Parathyroid adenoma (tissue), 2 donors: ENCODE measurements at regions not wholly inside any gene's neighbourhood (a gene's known extent, or its start where the extent isn't known, plus 50 kb on each side); places are given as distances from the start of the nearest gene placed in this dataset.

ENCODE experiments used
- H2AFZ ChIP-seq: fragments of 300-600 bp; sonication (generic); one replicate; pipeline ENCODE4 v1.7.0; 2017; ENCODE audit warnings: antibody characterized with exemption, mild to moderate bottlenecking
- H3K27ac ChIP-seq: fragments of 300-600 bp; sonication (generic); one replicate; pipeline ENCODE4 v1.7.0; 2017
- H3K27me3 ChIP-seq: fragments of 300-600 bp; sonication (generic); one replicate; pipeline ENCODE4 v1.7.0; 2017; ENCODE audit warnings: low read length; ENCODE audit not compliant: control insufficient read depth, insufficient read depth
- H3K36me3 ChIP-seq: fragments of 300-600 bp; sonication (generic); one replicate; pipeline ENCODE4 v1.7.0; 2017; ENCODE audit warnings: low read length; ENCODE audit not compliant: control insufficient read depth, insufficient read depth
- H3K4me1 ChIP-seq: fragments of 300-600 bp; sonication (generic); one replicate; pipeline ENCODE4 v1.7.0; 2017; ENCODE audit warnings: control low read depth
- H3K4me2 ChIP-seq: fragments of 300-600 bp; sonication (generic); one replicate; pipeline ENCODE4 v1.7.0; 2017; ENCODE audit warnings: low read length
- H3K4me3 ChIP-seq: fragments of 300-600 bp; sonication (generic); one replicate; pipeline ENCODE4 v1.7.0; 2017; ENCODE audit warnings: low read depth, low read length
- H3K79me2 ChIP-seq: fragments of 300-600 bp; sonication (generic); one replicate; pipeline ENCODE4 v1.7.0; 2017; ENCODE audit warnings: control low read depth
- H3K9ac ChIP-seq: fragments of 300-600 bp; sonication (generic); one replicate; pipeline ENCODE4 v1.7.0; 2017; ENCODE audit warnings: mild to moderate bottlenecking
- H3K9me3 ChIP-seq: fragments of 300-600 bp; sonication (generic); one replicate; pipeline ENCODE4 v1.7.0; 2017; ENCODE audit warnings: low read length; ENCODE audit not compliant: control insufficient read depth
- TF ChIP-seq, protein P1 (sequence below): fragments of 300-600 bp; sonication (generic); IDR thresholded peaks from one replicate; pipeline ENCODE4 v1.7.0; 2017; ENCODE audit warnings: antibody characterized with exemption, mild to moderate bottlenecking
- donor health status: primary hyperparathyroidism.

DNA sequence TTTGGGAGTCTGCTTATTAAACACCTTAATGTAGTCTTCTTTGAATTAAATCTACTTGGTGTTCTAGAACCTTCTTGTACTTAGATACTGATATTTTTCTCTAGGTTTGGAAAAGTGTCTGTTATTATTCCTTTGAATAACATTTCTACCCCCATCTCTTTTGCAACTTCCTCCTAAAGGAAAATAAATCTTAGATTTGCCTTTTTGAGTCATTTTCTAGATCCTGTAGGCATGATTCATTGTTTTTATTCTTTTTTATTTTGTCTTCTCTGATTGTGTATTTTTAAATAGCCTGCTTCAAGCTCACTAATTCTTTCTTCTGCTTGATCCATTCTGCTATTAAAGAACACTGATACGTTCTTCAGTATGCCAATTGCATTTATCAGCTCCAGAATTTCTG lies 155.9 kb upstream of the NEGR1 start:
- H3K79me2 ChIP-seq = no peaks in the 10 kb centered on the region
- H3K27me3 ChIP-seq = no peaks in the 10 kb centered on the region
- no peak overlapping the region for H3K27ac ChIP-seq
- H3K9ac ChIP-seq = no peak overlapping the region
- H3K9me3 ChIP-seq = no peaks in the 10 kb centered on the region
- TF ChIP-seq, protein P1, sequence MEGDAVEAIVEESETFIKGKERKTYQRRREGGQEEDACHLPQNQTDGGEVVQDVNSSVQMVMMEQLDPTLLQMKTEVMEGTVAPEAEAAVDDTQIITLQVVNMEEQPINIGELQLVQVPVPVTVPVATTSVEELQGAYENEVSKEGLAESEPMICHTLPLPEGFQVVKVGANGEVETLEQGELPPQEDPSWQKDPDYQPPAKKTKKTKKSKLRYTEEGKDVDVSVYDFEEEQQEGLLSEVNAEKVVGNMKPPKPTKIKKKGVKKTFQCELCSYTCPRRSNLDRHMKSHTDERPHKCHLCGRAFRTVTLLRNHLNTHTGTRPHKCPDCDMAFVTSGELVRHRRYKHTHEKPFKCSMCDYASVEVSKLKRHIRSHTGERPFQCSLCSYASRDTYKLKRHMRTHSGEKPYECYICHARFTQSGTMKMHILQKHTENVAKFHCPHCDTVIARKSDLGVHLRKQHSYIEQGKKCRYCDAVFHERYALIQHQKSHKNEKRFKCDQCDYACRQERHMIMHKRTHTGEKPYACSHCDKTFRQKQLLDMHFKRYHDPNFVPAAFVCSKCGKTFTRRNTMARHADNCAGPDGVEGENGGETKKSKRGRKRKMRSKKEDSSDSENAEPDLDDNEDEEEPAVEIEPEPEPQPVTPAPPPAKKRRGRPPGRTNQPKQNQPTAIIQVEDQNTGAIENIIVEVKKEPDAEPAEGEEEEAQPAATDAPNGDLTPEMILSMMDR = no peak
- H3K4me1 ChIP-seq = no peaks in the 10 kb centered on the region
- no peak overlapping the region for H2AFZ ChIP-seq
- H3K36me3 ChIP-seq = no peaks in the 10 kb centered on the region
- H3K4me3 ChIP-seq = no peak overlapping the region
- no peak overlapping the region for H3K4me2 ChIP-seq

DNA sequence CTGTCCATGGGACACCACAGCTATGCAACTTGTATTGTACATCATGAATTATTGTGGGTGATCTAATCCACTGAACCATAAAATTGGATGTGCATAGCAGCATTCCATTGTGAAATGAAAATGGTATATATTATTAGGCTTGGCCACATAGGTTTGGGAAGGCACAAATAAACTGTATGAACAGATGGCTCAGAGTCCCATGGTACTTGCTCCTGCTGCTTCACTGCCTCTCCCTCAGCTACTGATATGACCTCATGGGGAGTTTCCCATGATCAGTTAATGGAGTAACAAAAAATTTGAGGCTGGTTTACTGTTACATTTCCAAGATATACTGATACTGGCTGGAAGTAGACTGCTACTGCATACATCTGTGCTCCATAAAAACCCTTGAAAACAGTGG lies 152.7 kb upstream of the NEGR1 start:
- no peak overlapping the region for H3K4me2 ChIP-seq
- H3K36me3 ChIP-seq = no peaks in the 10 kb centered on the region
- H3K4me3 ChIP-seq = no peak overlapping the region
- H3K27ac ChIP-seq = no peak overlapping the region
- no peaks in the 10 kb centered on the region for H3K79me2 ChIP-seq
- no peaks in the 10 kb centered on the region for H3K4me1 ChIP-seq
- TF ChIP-seq, protein P1 = no peak
- H3K27me3 ChIP-seq = no peaks in the 10 kb centered on the region
- no peak overlapping the region for H3K9ac ChIP-seq
- no peak overlapping the region for H2AFZ ChIP-seq
- H3K9me3 ChIP-seq = no peaks in the 10 kb centered on the region

DNA sequence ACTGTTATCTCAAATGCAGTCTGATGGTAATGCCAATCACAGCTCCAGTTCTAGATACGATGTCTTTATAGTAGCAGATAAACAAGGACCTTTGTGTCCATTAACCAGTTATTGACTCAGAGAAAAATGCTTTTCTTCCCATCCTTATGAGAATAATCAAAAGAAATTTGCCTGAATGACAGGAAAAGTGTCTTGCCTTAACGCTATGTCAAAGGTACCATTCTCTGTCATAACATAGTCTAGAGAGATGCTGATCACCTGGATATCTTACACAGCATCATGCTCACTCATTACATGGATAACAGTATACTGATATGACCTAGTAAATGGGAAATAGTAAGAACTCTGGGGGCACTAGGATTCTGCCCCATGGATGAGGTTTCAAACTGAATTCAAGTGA lies 151.7 kb upstream of the NEGR1 start:
- TF ChIP-seq, protein P1 = no peak
- H3K27ac ChIP-seq = no peak overlapping the region
- no peak overlapping the region for H3K4me3 ChIP-seq
- H3K9me3 ChIP-seq = no peaks in the 10 kb centered on the region
- no peaks in the 10 kb centered on the region for H3K36me3 ChIP-seq
- no peak overlapping the region for H3K4me2 ChIP-seq
- H3K9ac ChIP-seq = no peak overlapping the region
- no peak overlapping the region for H2AFZ ChIP-seq
- H3K4me1 ChIP-seq = no peaks in the 10 kb centered on the region
- no peaks in the 10 kb centered on the region for H3K79me2 ChIP-seq
- no peaks in the 10 kb centered on the region for H3K27me3 ChIP-seq

DNA sequence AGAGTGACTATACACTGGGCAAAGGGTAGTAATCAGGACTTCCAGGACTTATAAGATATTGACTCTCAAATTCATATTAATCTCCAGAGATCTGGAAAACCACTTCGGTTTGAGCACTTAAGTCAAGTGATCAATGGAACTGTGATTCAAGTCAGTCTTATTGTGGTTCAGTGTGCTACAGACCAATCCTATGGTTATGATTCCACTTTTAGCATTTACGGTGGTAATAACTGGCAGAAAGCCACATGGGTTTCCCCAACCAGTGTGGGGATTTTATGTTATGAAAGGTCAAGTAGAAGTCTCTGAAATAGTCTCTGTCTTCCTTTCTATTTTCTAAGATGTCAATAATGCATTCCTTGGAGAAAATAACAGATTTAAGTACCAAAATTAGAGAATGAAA lies 151.3 kb upstream of the NEGR1 start:
- TF ChIP-seq, protein P1 = no peak
- Histone ChIP-seq H3K4me3 (no peak overlapping the region), H3K36me3 (no peaks in the 10 kb centered on the region), H3K27me3 (no peaks in the 10 kb centered on the region), H3K27ac (no peak overlapping the region), H3K79me2 (no peaks in the 10 kb centered on the region), H3K9me3 (no peaks in the 10 kb centered on the region), H3K9ac (no peak overlapping the region), H3K4me2 (no peak overlapping the region), H2AFZ (no peak overlapping the region), H3K4me1 (no peaks in the 10 kb centered on the region)

DNA sequence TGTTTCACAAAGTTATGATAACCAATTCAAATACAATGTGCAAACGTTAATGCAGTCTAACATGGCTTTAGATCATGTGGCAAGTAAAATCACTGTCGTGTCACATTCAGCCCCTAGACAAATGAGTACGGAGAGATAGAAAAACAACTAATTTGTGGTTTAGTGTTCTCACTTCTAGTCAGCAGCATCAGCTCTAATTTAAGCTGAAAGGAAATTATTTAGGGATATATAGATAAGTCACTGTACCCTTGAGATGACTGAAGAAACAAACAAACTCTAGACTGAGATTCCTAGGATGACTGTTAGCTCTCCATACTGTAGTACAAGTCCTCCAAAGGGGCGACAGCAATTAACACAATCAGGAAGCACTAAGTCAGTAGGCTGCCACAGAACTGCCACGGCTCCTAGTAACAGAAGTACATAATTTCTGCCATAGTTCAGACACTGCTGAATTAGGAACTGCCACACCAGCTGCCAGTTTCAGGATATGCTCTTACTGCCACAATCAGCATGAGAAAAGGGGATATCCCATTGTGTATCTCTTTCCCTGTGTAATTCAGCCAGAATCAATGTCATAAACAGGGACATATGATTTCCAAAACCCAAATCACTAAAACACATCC lies 150.4 kb upstream of the NEGR1 start:
- Histone ChIP-seq H3K4me2 (no peak overlapping the region), H3K27ac (no peak overlapping the region), H3K9me3 (no peaks in the 10 kb centered on the region), H3K27me3 (no peaks in the 10 kb centered on the region), H3K4me1 (no peaks in the 10 kb centered on the region), H3K9ac (no peak overlapping the region), H2AFZ (no peak overlapping the region), H3K79me2 (no peaks in the 10 kb centered on the region), H3K36me3 (no peaks in the 10 kb centered on the region), H3K4me3 (no peak overlapping the region)
- TF ChIP-seq, protein P1 = no peak
